Epidermal melanocyte (primary cell): ENCODE measurements at regions not wholly inside any gene's neighbourhood (a gene's known extent, or its start where the extent isn't known, plus 50 kb on each side); places are given as distances from the start of the nearest gene placed in this dataset.

Experiments used
- DNase-seq: peaks from one replicate; pipeline ENCODE4 v3.0.0; 2011; ENCODE audit warnings: low spot score; ENCODE audit not compliant: insufficient read length

DNA sequence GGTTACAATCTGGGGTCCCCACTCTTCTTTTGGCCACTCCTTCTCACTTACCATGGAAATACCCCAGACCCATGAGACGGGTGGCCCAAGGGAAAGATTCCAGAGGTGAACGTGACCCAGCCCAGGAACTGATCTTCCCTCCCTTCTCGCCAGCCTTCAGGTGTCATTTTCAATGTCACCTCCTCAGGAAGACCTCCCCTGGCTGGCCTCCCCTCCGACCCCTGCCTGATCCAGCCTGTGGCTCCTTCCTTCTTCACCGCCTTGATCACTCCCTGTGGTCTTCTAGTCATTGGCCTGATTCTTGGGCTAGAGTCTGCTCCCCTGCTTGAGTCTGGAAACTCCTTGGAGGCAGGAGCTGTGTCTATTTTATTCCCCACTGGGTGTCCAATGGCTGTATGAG, 146.1 kb downstream of the SMAD6 start:
- no peak for DNase-seq

DNA sequence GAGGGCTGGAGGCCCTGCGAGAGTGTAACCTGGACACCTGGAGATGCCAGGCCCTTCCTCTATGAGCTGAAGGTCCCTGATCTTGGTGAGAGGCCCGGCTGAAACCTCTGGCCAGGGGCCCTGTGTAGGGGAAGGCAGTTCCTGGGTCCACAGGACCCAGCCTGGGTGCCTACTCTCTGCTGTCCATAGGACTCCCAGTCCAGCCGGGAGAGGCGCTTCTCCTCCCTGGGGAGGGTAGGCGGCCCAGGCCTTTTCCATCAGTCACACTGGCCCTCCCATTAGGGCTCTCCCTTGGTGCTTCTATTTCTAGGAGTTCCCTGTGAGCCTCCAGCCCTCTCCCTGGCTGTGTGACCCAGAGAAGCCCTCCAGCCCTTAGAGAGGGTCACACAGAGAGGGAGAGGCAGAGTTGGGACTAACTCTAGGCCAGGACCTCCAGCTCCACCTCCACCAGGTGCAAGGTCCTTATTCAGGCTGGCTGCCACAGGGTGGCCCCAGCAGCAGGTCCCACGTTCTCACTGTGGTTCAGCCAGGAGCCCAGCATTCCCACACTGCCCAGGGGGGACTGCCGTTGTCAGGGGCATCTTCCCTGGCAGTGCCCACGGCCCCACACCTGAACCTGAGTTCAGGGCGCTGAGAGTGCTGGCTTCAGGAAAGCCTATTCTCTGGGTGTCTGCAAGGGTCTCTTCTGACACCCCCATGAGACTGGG, 146.8 kb downstream of the SMAD6 start:
- DNase-seq = no peak

DNA sequence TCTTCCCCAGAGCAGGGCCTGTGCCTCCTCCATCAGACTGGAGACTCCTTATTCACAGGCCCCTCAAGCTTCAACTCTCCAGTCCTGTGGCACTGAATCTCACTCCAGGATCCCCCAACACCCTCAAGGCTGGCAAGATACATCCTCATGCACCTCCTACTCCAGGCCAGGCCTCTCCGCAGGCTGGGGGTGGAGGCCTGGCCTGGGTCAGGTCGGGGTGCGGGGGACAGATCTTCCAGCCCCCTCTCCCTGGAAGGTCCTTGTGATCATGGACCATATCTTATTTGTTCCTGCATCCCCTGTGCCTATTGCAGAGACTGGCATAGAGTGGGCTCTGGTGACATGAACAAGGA, 147.3 kb downstream of the SMAD6 start:
- no peak for DNase-seq

GRCh38 chr15:66849746-66850077, 147.7 kb downstream of the SMAD6 start:
- no peak for DNase-seq

DNA sequence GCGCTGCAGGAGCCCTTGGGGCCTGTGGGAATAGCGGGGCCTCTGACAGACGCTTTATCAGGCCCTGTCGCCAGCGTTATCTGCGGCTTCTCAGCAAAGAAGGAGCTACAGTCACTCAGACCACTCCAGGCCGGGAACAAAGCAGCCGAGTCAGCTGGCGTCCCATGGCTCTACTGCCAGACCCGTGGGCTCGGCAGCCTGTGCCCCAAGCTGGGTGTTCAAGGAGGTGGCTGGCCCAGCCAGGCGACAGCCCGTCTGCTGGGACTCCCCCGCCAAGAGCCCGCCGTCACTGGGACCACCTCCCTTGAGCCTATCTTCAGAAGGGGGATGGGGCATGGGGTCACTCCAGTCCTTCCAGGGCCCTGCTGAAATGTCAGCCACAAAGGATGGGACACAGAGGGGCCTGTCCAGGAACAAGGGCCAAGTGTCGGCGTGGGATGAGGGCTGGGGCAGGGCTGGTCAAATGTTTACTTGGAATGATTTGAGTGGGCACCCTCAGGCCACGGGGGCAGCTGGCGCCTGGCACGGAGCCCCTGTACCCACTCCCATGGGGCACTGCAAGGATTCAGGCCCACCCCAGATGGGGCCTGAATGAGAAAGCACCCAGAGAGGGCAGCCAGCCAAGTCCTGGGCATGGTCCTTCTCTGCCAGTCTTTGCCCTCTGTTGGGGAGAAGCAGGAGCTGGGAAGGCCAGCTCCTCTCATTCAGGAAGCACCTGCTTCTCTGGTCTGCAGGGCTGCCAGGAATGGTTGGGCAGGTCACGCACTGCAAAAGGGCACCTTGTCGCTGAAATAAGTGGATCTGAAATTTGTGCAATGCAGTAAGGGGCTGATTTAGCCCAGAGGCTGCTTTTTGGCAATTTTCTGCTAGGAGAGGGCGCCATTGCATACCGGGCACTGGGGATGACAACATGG, 148.3 kb downstream of the SMAD6 start:
- no peak for DNase-seq

DNA sequence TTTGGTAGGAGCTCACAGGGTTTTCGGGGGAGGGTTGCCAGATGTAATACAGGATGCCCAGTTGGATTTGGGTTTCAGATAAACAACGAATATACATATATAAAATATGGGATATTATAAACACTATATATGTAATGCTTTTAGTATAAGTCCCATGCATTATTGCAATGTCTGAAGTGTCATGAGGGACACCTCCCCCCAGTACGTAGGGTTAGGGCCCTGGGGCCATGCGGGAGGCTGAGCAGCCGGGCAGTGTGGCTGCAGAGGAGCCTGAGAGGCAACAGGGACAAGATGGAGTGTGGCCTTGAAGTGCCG, 148.9 kb downstream of the SMAD6 start:
- no peak for DNase-seq

GRCh38 chr15:66851311-66852063, 149.5 kb downstream of the SMAD6 start:
- peak; percentile 88 for DNase-seq

DNA sequence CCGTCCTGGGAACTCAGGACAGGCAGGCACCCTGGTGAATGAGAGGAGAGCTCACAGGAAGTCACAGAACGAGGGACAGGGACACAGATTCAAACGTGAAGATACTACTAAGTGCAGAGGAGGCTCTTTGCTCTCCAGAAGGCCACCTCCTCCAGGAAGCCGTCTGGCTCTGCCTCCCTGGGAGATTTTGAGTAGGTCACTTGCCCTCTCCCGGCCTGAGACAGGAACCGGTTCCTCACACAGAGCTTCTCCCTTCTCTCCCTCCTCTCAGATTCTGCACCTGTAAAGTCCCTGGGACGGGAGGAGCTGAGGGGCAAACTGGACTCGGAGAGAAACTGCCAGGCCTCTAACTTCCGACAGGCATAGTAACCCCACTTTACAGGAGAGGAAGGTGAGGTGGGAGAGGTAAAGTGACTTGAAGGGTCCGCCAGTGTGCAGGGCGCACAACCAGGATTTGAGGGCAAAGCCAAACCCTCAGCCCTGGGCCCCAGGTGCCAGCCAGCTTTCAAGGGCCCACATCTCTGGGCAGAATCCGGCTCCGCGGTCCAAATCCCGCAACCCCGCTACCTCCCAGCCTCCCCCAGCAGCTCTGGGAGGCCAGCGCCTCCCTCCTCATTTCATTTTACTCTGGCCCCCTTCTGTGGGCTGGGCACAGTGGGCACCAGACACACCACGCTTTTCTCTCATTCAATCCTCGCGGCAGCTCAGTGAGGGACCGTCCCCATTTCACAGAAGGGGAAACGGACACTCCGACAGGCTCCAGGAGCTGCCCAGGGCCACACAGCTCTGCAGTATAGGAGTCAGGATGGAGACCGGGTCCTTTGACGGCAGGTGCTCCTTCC, 150.2 kb downstream of the SMAD6 start:
- DNase-seq = no peak

- no peak for DNase-seq
Observed at GRCh38 chr15:66854012-66854965, 152.3 kb downstream of the SMAD6 start.

DNA sequence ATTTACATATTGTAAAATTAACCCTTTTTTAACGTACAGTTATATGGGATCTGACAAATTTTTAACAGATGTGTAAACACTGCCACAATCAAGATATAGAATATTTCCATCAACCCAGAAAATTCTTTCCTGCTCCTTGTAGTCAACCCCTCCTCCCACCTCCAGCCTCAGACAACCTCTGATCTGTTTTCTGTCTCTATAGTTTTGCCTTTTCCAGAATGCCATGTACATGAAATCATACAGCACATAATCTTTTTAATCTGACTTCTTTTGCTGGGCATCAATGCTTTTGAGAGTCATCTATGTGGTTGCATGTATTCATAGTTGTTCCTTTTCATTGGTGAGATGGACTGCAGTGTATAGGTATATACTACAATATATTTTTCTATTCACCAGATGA, 153.0 kb downstream of the SMAD6 start:
- no peak for DNase-seq

- no peak for DNase-seq
Observed at GRCh38 chr15:66857694-66858093, 155.7 kb downstream of the SMAD6 start.

- DNase-seq = no peak
Observed at GRCh38 chr15:66858423-66859207, 156.6 kb downstream of the SMAD6 start.

DNA sequence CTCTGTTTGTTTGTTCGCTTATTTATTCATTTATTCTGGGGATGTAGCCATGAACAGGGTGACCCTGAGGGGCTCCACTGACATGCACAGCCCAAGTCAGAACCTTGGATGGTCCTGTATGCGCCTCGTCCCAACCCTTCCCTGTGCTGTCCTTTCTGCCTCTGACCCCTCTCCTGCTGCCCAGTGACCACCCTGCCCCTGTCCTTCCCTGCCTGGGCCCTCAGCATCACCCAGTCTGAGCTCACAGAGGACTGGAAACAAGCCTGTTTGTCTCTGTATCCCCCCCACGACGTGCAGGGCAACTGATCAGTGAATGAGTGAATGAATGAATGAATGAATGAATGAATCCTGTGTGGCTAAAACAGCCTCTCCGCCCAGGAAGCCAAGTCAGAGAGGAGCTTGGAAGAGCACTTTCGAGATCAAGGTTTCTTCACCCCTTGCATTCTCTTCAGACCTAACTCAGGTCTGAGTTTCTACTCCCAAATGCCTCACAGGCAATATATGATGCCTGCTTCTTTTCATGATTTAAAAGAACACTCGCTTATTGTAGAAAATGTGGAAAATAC, 157.7 kb downstream of the SMAD6 start:
- DNase-seq = no peak

DNA sequence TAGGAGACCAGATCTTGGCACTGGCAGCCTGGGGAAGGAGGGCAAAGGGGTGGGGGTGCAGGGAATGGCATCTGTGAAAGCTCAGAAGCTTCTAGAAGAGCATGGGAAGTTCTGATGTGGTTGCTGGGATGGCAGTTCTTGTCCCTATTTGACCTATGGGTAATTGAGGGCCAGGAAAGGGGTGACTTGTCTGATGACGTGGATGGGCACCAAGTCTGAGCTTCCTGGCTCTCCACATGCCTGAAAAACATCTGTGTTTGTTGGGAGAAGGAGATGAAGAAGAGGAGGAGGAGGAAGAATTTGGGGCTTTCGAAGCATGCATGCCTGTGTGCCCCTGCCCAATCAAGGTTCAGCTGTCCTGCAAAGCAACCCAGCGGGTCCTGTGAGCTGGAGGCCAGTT, 158.8 kb downstream of the SMAD6 start:
- no peak for DNase-seq

DNA sequence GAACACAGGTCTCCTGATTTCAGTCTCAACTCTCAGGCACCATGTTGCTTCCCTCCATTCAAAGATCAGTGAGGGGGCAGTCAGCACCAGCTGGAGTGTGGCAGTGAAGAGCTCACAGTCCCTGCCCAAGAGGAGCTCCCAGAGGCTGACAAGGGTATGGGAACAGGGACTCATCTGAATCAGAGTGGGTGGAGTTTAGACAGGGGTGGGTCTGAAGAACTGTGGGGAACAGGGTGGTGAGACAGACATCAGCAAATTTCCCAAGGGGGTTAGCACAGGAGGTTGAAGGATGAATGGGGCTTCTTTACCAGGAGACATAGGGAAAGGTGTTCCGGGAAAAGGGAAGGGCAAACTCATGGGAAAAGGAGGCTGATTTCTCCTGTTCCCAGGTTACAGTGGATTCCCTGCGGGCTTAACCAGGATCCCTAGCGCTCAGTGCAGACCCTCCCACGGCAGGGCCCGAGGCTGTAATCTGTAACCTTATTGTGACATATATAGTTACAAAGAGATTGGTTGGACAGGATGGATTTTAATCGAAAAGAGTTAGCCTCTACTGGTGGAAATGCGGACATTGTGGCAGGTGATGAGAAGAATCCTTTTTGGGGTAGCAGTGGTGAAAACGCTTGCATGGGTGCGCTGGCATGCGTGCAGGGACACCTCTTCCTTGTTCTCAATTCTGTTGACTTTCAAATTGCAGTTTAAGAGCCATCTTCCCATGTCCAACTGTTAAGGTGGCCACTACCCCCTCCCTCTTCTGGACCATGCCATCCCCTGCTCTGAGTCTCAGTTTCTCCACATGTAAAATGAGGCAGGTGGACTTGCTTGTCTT, 160.3 kb downstream of the SMAD6 start:
- no peak for DNase-seq

DNA sequence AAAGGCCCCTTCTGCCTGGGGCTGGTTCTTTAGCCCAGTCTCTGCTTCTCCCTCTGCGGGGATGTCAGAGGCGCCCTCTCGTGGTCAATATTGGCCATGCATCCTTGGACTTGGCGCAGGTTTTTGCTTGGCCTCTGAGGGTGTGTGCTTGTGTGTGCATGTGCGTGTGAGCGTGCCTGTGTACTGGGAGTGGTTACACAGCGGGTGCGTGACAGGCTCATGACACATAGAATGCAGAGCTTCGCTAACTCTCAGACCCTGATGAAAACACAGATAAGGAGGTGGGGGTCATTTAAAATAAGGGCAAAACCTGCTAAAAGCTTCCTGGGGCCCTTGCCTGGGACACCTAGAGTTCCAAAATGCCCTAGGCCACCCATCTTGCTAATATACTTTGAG, 160.9 kb downstream of the SMAD6 start:
- peak; percentile 75 for DNase-seq

DNA sequence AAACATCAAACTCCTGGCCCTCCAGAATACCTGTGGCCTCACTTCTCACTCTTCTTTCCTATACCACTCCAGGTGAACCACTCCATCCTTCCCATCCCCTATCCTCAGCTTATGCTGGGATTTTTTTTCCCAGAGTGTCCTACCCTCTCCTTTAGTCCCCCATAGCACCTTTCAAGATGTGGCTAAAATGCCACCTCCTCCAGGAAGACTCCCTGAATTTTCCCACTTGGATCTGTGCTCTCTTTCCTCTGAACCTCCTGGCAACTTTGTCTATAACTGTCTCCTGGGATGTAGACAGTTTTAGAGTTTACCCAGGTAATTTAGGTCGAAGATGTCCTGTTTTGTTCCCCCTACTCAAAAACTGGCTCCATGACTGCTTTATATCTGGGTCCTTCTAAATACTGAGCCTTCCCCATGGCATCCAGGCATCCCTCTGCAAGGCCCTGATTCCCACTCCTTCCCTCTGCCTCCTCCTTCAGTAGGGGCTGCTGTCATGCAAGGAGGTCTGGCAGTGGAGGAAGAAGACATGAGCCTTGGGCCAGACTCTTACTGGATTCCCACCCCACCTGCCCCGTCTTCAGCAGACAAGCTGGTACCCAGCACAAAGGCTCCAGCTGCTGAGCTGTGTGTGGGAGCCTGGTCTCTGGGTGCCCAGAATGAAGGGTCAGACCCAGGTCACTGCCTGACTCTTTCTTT, 161.5 kb downstream of the SMAD6 start:
- DNase-seq = no peak
